HepG2 (cell line): ENCODE measurements at regions not wholly inside any gene's neighbourhood (a gene's known extent, or its start where the extent isn't known, plus 50 kb on each side); places are given as distances from the start of the nearest gene placed in this dataset.
A peak's percentile ranks its signal among the peaks of the same experiment; 100 is the strongest.

Experiments used
- ATAC-seq: fragments of 200-7000 bp; cut with Tn5 transposase; 3 replicates; pipeline ENCODE4 v1.9.1; 2020; ENCODE audit warnings: mild to moderate bottlenecking, moderate library complexity
- BruUV-seq: library from RNA; stranded (reverse); fragments of 400-500 nt; replicated peaks from 2 replicates; lab custom pipeline; 2021; lab: Mats Ljungman, UMichigan
- CTCF ChIA-PET: fragments of 300-600 bp; formaldehyde crosslinking; extraction: SDS; loops from one replicate; lab custom pipeline; 2021; ENCODE audit warnings: low total read pairs, inconsistent platforms, low intra/inter-chr PET ratio; lab: Yijun Ruan, JAX
- POLR2A ChIA-PET: fragments of 350-600 bp; sonication (Branson Sonifier 250); formaldehyde crosslinking; loops from one replicate; lab custom pipeline; 2020; ENCODE audit warnings: antibody characterized with exemption, inconsistent platforms; lab: Yijun Ruan, JAX
- DNase-seq: peaks from one replicate; pipeline ENCODE4 v3.0.0-alpha.2; 2015; ENCODE audit warnings: low spot score
- FAIRE-seq: peaks from 3 replicates; lab custom pipeline; 2011; peaks lifted over from hg19 to GRCh38; lab: Jason Lieb, UNC
- H2AFZ ChIP-seq: one replicate; pipeline ENCODE4 v1.6.1; 2011; ENCODE audit warnings: low read length, inconsistent platforms
- H3K27ac ChIP-seq: fragments of 300-600 bp; 3 replicates; pipeline ENCODE4 v1.8.0; 2011; ENCODE audit warnings: mixed run types, mild to moderate bottlenecking, mixed read lengths, low read length, inconsistent platforms; ENCODE audit not compliant: insufficient read depth; ENCODE audit errors: extremely low read length
- H3K27me3 ChIP-seq, 2 experiments: fragments of 200-600 bp in 1 of 2; 2 replicates in 1 of 2; 3 replicates in 1 of 2; pipeline versions ENCODE4 v1.6.0 to v1.8.0; 2011; ENCODE audit warnings: low read length in 2 of 2, mild to moderate bottlenecking in 2 of 2, moderate library complexity in 2 of 2, inconsistent platforms in 1 of 2; ENCODE audit not compliant: insufficient read depth in 2 of 2, control insufficient read depth in 1 of 2
- H3K36me3 ChIP-seq, 2 experiments: fragments of 200-600 bp in 1 of 2; replicated peaks in 1 of 2; 2 replicates in 1 of 2; 3 replicates in 1 of 2; pipeline versions ENCODE4 v1.5.1 to v1.8.0; 2011; ENCODE audit warnings: low read length in 2 of 2, inconsistent platforms in 1 of 2; ENCODE audit not compliant: insufficient read depth in 2 of 2, control insufficient read depth in 1 of 2
- H3K4me1 ChIP-seq: 2 replicates; pipeline ENCODE4 v1.5.1; 2012; ENCODE audit warnings: low read length, inconsistent platforms; ENCODE audit not compliant: insufficient read depth
- H3K4me2 ChIP-seq: 2 replicates; pipeline ENCODE4 v1.6.0; 2011; ENCODE audit warnings: low read depth, low read length, inconsistent platforms
- H3K4me3 ChIP-seq, 3 experiments: fragments of 200-600 bp in 1 of 3; sonication (generic), shearing (Covaris generic) in 1 of 3; replicated peaks in 1 of 3; 2 replicates each; pipeline ENCODE4 v1.5.1; 2011 to 2016; ENCODE audit warnings: low read length in 3 of 3, inconsistent platforms in 2 of 3, low read depth in 2 of 3, mild to moderate bottlenecking in 2 of 3, control low read depth in 1 of 3, mixed read lengths in 1 of 3; ENCODE audit not compliant: insufficient read depth in 1 of 3
- H3K79me2 ChIP-seq: one replicate; pipeline ENCODE4 v1.6.1; 2011; ENCODE audit warnings: low read length, inconsistent platforms; ENCODE audit not compliant: insufficient read depth
- H3K9ac ChIP-seq: 2 replicates; pipeline ENCODE4 v1.6.0; 2011; ENCODE audit warnings: mild to moderate bottlenecking, low read depth, low read length, inconsistent platforms; ENCODE audit not compliant: insufficient read depth
- H3K9me3 ChIP-seq: 2 replicates; pipeline ENCODE4 v1.5.1; 2012; ENCODE audit warnings: mild to moderate bottlenecking, low read length
- H4K20me1 ChIP-seq: 2 replicates; pipeline ENCODE4 v1.6.0; 2011; ENCODE audit warnings: inconsistent platforms, mild to moderate bottlenecking, low read length, moderate library complexity; ENCODE audit not compliant: insufficient read depth
- GATAD1 ChIP-seq: IDR thresholded peaks from 2 replicates; pipeline ENCODE4 v1.6.1; 2016; ENCODE audit warnings: missing genetic modification reagents, missing compliant biosample characterization
- GFI1 ChIP-seq: sonication (generic); formaldehyde crosslinking; IDR thresholded peaks from 2 replicates; pipeline ENCODE4 v1.5.0; 2020; ENCODE audit warnings: missing genetic modification reagents, mild to moderate bottlenecking, borderline replicate concordance
- MTF2 ChIP-seq: sonication (generic); formaldehyde crosslinking; IDR thresholded peaks from 2 replicates; pipeline ENCODE4 v1.5.0; 2020; ENCODE audit warnings: missing genetic modification reagents, borderline replicate concordance
- STAG1 ChIP-seq: sonication (generic); formaldehyde crosslinking; IDR thresholded peaks from 2 replicates; pipeline ENCODE4 v1.4.0; 2020; ENCODE audit warnings: missing genetic modification reagents
- ZBTB7B ChIP-seq: sonication (generic); formaldehyde crosslinking; IDR thresholded peaks from 2 replicates; pipeline ENCODE4 v1.4.0; 2020; ENCODE audit warnings: missing genetic modification reagents
- ZEB1 ChIP-seq: IDR thresholded peaks from 2 replicates; pipeline ENCODE4 v1.6.1; 2012; ENCODE audit warnings: mild to moderate bottlenecking, low read depth, inconsistent platforms; ENCODE audit not compliant: insufficient replicate concordance
- ZNF256 ChIP-seq: sonication (generic); formaldehyde crosslinking; conservative IDR thresholded peaks from 2 replicates; pipeline ENCODE4 v1.4.0; 2020; ENCODE audit warnings: missing genetic modification reagents
- ZNF570 ChIP-seq: sonication (generic); formaldehyde crosslinking; IDR thresholded peaks from 2 replicates; pipeline ENCODE4 v1.4.0; 2020; ENCODE audit warnings: mild to moderate bottlenecking, missing genetic modification reagents, borderline replicate concordance
- WGBS: methylation state at CpG from one replicate; pipeline ENCODE4 v1.1.6; 2017; ENCODE audit warnings: low lambda C conversion rate; 5-methylcytosine and 5-hydroxymethylcytosine counted together
- in situ Hi-C: cut with HindIII; loops from 2 replicates; pipeline ENCODE4 v1.10.0; 2017; ENCODE audit warnings: low pct_unique_long_range_greater_than_20kb; ENCODE audit not compliant: extremely low pct_ligation_motif_present
- intact Hi-C: fragments of 100-400 bp; cut with micrococcal nuclease; formaldehyde crosslinking; loops from one replicate; pipeline ENCODE4 v1.10.0; 2022; ENCODE audit not compliant: unreplicated experiment
- TF ChIP-seq, protein P1 (sequence below): fragments of 450-650 bp; IDR thresholded peaks from 2 replicates; pipeline ENCODE4 v1.6.1; 2016
- TF ChIP-seq, protein P2 (sequence below): sonication (generic); formaldehyde crosslinking; IDR thresholded peaks from 2 replicates; pipeline ENCODE4 v1.4.0; 2020; ENCODE audit warnings: missing genetic modification reagents, borderline replicate concordance
- TF ChIP-seq, protein P3 (sequence below): sonication (generic); formaldehyde crosslinking; IDR thresholded peaks from 2 replicates; pipeline ENCODE4 v1.4.0; 2020; ENCODE audit warnings: missing genetic modification reagents
- TF ChIP-seq, protein P4 (sequence below): sonication (generic); formaldehyde crosslinking; IDR thresholded peaks from 2 replicates; pipeline ENCODE4 v1.5.0; 2020; ENCODE audit warnings: mild to moderate bottlenecking, missing genetic modification reagents, moderate library complexity
- TF ChIP-seq, protein P5 (sequence below): sonication (generic); formaldehyde crosslinking; IDR thresholded peaks from 2 replicates; pipeline ENCODE4 v1.4.0; 2020; ENCODE audit warnings: mild to moderate bottlenecking, missing genetic modification reagents

DNA sequence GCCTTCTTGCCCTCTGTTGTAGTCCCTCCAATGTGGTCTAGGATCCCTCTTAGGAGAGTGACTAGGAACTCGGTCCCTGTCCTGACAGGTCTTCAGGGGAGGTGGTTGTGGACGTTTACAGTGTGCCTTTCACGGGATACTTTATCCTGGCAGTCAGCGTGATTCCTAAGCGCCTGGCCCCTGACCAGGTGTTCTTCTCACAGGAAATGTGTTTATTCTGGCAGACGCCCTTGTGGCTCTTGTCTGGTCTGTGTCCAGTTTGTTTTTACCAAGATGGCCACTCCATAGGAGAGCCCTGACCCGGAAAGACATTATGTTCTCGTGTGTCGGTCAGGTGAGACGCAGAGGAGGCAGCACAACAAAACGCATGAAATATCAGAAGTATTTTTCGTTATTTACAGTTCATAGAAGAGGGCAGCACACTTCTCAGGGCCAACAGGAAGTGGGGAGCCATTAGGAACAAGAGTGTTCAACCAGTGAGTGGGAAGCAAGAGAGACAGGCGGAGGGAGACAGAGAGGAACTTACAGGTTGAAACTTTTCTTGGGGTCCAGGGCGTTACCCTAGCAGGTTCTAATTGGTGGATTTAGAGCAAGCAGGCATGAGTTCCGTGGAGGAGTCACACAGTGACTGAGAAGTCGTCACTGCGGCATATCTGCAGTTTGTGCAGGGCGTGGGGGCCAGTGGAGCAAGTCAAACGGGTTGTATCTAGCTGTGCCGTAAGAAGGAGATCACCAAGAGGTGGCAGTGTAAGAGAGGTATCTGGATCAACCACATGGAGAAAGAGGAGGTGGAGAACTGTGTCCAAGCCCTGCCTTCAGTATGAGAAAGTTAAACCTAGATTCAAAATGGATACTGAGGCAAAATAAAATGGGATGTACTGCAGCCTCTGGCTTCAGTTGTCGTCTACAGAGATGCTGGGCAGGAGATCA is 412.9 kb downstream of the ZSWIM6 start:
- H3K4me3 ChIP-seq, result no peak overlapping the region
- H3K9ac ChIP-seq, result no peak overlapping the region
- no peak overlapping the region for H3K27ac ChIP-seq
- 41% methylated on average over 16 of the region's 21 CpGs for WGBS
- no peak for TF ChIP-seq GFI1
- TF ChIP-seq, protein P1, sequence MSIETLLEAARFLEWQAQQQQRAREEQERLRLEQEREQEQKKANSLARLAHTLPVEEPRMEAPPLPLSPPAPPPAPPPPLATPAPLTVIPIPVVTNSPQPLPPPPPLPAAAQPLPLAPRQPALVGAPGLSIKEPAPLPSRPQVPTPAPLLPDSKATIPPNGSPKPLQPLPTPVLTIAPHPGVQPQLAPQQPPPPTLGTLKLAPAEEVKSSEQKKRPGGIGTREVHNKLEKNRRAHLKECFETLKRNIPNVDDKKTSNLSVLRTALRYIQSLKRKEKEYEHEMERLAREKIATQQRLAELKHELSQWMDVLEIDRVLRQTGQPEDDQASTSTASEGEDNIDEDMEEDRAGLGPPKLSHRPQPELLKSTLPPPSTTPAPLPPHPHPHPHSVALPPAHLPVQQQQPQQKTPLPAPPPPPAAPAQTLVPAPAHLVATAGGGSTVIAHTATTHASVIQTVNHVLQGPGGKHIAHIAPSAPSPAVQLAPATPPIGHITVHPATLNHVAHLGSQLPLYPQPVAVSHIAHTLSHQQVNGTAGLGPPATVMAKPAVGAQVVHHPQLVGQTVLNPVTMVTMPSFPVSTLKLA, result no peak
- TF ChIP-seq, protein P2, sequence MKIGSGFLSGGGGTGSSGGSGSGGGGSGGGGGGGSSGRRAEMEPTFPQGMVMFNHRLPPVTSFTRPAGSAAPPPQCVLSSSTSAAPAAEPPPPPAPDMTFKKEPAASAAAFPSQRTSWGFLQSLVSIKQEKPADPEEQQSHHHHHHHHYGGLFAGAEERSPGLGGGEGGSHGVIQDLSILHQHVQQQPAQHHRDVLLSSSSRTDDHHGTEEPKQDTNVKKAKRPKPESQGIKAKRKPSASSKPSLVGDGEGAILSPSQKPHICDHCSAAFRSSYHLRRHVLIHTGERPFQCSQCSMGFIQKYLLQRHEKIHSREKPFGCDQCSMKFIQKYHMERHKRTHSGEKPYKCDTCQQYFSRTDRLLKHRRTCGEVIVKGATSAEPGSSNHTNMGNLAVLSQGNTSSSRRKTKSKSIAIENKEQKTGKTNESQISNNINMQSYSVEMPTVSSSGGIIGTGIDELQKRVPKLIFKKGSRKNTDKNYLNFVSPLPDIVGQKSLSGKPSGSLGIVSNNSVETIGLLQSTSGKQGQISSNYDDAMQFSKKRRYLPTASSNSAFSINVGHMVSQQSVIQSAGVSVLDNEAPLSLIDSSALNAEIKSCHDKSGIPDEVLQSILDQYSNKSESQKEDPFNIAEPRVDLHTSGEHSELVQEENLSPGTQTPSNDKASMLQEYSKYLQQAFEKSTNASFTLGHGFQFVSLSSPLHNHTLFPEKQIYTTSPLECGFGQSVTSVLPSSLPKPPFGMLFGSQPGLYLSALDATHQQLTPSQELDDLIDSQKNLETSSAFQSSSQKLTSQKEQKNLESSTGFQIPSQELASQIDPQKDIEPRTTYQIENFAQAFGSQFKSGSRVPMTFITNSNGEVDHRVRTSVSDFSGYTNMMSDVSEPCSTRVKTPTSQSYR (CRISPR knock-in tag), result no peak
- TF ChIP-seq, protein P3, sequence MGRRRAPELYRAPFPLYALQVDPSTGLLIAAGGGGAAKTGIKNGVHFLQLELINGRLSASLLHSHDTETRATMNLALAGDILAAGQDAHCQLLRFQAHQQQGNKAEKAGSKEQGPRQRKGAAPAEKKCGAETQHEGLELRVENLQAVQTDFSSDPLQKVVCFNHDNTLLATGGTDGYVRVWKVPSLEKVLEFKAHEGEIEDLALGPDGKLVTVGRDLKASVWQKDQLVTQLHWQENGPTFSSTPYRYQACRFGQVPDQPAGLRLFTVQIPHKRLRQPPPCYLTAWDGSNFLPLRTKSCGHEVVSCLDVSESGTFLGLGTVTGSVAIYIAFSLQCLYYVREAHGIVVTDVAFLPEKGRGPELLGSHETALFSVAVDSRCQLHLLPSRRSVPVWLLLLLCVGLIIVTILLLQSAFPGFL (CRISPR knock-in tag), result no peak
- no peak for TF ChIP-seq GATAD1 (CRISPR knock-in tag)
- TF ChIP-seq STAG1 (CRISPR knock-in tag), result peak; percentile 20; the same call in 1 of the 2 replicates
- TF ChIP-seq, protein P4, sequence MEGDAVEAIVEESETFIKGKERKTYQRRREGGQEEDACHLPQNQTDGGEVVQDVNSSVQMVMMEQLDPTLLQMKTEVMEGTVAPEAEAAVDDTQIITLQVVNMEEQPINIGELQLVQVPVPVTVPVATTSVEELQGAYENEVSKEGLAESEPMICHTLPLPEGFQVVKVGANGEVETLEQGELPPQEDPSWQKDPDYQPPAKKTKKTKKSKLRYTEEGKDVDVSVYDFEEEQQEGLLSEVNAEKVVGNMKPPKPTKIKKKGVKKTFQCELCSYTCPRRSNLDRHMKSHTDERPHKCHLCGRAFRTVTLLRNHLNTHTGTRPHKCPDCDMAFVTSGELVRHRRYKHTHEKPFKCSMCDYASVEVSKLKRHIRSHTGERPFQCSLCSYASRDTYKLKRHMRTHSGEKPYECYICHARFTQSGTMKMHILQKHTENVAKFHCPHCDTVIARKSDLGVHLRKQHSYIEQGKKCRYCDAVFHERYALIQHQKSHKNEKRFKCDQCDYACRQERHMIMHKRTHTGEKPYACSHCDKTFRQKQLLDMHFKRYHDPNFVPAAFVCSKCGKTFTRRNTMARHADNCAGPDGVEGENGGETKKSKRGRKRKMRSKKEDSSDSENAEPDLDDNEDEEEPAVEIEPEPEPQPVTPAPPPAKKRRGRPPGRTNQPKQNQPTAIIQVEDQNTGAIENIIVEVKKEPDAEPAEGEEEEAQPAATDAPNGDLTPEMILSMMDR (CRISPR knock-in tag), result peak; percentile 27; the same call in 1 of the 2 replicates
- no peak for TF ChIP-seq ZNF570 (CRISPR knock-in tag)
- TF ChIP-seq MTF2 (CRISPR knock-in tag), result no peak
- no peak for TF ChIP-seq ZNF256 (CRISPR knock-in tag)
- no peak for TF ChIP-seq ZEB1
- TF ChIP-seq, protein P5, sequence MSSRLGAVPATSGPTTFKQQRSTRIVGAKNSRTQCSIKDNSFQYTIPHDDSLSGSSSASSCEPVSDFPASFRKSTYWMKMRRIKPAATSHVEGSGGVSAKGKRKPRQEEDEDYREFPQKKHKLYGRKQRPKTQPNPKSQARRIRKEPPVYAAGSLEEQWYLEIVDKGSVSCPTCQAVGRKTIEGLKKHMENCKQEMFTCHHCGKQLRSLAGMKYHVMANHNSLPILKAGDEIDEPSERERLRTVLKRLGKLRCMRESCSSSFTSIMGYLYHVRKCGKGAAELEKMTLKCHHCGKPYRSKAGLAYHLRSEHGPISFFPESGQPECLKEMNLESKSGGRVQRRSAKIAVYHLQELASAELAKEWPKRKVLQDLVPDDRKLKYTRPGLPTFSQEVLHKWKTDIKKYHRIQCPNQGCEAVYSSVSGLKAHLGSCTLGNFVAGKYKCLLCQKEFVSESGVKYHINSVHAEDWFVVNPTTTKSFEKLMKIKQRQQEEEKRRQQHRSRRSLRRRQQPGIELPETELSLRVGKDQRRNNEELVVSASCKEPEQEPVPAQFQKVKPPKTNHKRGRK (CRISPR knock-in tag), result no peak
- no peak for TF ChIP-seq ZBTB7B (CRISPR knock-in tag)
- TF ChIP-seq, all 625 proteins: peak for 2
- Histone ChIP-seq H3K9me3 (no peaks in the 10 kb centered on the region), H3K4me1 (no peaks in the 10 kb centered on the region), H2AFZ (no peak overlapping the region), H4K20me1 (no peaks in the 10 kb centered on the region), H3K36me3 (no peaks in the 10 kb centered on the region), H3K27me3 (no peaks in the 10 kb centered on the region), H3K4me2 (no peak overlapping the region), H3K79me2 (no peaks in the 10 kb centered on the region)
- in situ Hi-C loops, result no loop called here
- FAIRE-seq (no peak), DNase-seq (peak; percentile 3), ATAC-seq (peak; percentile 73)
- POLR2A ChIA-PET, result no interaction called here
- CTCF ChIA-PET, result no interaction called here
- BruUV-seq, result no TSS peak
- intact Hi-C loops, result no loop called here
